Fibroblast of lung (primary cell): ENCODE measurements at regions not wholly inside any gene's neighbourhood (a gene's known extent, or its start where the extent isn't known, plus 50 kb on each side); places are given as distances from the start of the nearest gene placed in this dataset.

Source experiments
- DNase-seq, 2 donors: peaks; one replicate each; pipeline versions ENCODE4 v3.0.0 to v3.0.0-alpha.2; 2010; ENCODE audit warnings: low read depth in 2 of 2
- H2AFZ ChIP-seq: 2 replicates; pipeline ENCODE4 v1.5.1; 2012; ENCODE audit warnings: low read length, control low read depth, inconsistent platforms
- H3K27ac ChIP-seq: 2 replicates; pipeline ENCODE4 v1.5.1; 2011; ENCODE audit warnings: low read length, control low read depth; ENCODE audit not compliant: insufficient read depth
- H3K27me3 ChIP-seq: 2 replicates; pipeline ENCODE4 v1.5.1; 2011; ENCODE audit warnings: mild to moderate bottlenecking, low read length; ENCODE audit not compliant: control insufficient read depth, insufficient read depth
- H3K36me3 ChIP-seq: 2 replicates; pipeline ENCODE4 v1.5.1; 2011; ENCODE audit warnings: low read length; ENCODE audit not compliant: control insufficient read depth, insufficient read depth
- H3K4me1 ChIP-seq: 2 replicates; pipeline ENCODE4 v1.5.1; 2011; ENCODE audit warnings: low read length; ENCODE audit not compliant: control insufficient read depth, insufficient read depth; ENCODE audit errors: extremely low read depth
- H3K4me2 ChIP-seq: 2 replicates; pipeline ENCODE4 v1.5.1; 2011; ENCODE audit warnings: low read length, control low read depth; ENCODE audit not compliant: insufficient read depth; ENCODE audit errors: extremely low read depth
- H3K4me3 ChIP-seq, 4 experiments: fragments of 200-600 bp in 1 of 4; sonication (generic) in 1 of 4; replicated peaks in 1 of 4; 2 replicates each; pipeline ENCODE4 v1.5.1; 2011 to 2016; ENCODE audit warnings: low read length in 4 of 4, low read depth in 3 of 4, mild to moderate bottlenecking in 3 of 4, control low read depth in 2 of 4, inconsistent platforms in 1 of 4, mixed read lengths in 1 of 4; ENCODE audit not compliant: insufficient read depth in 1 of 4; ENCODE audit errors: control extremely low read depth in 1 of 4
- H3K79me2 ChIP-seq: 2 replicates; pipeline ENCODE4 v1.5.1; 2012; ENCODE audit warnings: mild to moderate bottlenecking, low read length, inconsistent platforms; ENCODE audit not compliant: control insufficient read depth, insufficient read depth
- H3K9ac ChIP-seq: 2 replicates; pipeline ENCODE4 v1.5.1; 2011; ENCODE audit warnings: mild to moderate bottlenecking, low read length, control low read depth; ENCODE audit not compliant: insufficient read depth
- H3K9me3 ChIP-seq: 2 replicates; pipeline ENCODE4 v1.5.1; 2012; ENCODE audit warnings: low read depth, low read length; ENCODE audit not compliant: control insufficient read depth, insufficient read depth
- H4K20me1 ChIP-seq: 2 replicates; pipeline ENCODE4 v1.5.1; 2011; ENCODE audit warnings: low read length; ENCODE audit not compliant: control insufficient read depth, insufficient read depth; ENCODE audit errors: extremely low read depth
- CTCF ChIP-seq, 2 donors: IDR thresholded peaks in 1 of 2; conservative IDR thresholded peaks in 1 of 2; 1 replicate in 1 of 2; 2 replicates in 1 of 2; pipeline ENCODE4 v1.5.1; 2011 to 2012; ENCODE audit warnings: low read length in 2 of 2, control low read depth in 1 of 2, inconsistent platforms in 1 of 2, low read depth in 1 of 2, mild to moderate bottlenecking in 1 of 2
- EZH2 ChIP-seq: IDR thresholded peaks from 2 replicates; pipeline ENCODE4 v1.5.1; 2012; ENCODE audit warnings: low read length, control low read depth, mild to moderate bottlenecking; ENCODE audit errors: missing control alignments

- TF ChIP-seq EZH2 (no peak), CTCF (conservative IDR thresholded peaks at IDR 0.05 in 1 of 2, IDR thresholded peaks at IDR 0.05 in 1 of 2; ENCODE audit: low read depth in 1 of 2, low read length in 2 of 2) (no peak)
- H3K9ac ChIP-seq: no peak overlapping the region
- no peaks in the 10 kb centered on the region for H3K9me3 ChIP-seq
- H3K4me1 ChIP-seq: no peaks in the 10 kb centered on the region
- H3K27me3 ChIP-seq: no peaks in the 10 kb centered on the region
- H2AFZ ChIP-seq: no peak overlapping the region
- H3K4me2 ChIP-seq: no peak overlapping the region
- no peak for DNase-seq
- no peak overlapping the region for H3K27ac ChIP-seq
- no peak overlapping the region for H3K4me3 ChIP-seq
- H3K36me3 ChIP-seq: no peaks in the 10 kb centered on the region
- no peaks in the 10 kb centered on the region for H3K79me2 ChIP-seq
- no peaks in the 10 kb centered on the region for H4K20me1 ChIP-seq
Measured at GRCh38 chr7:131792311-131792710, 235.9 kb upstream of the PODXL start.

GRCh38 chr7:131787101-131787500 is 230.7 kb upstream of the PODXL start:
- Histone ChIP-seq H3K36me3 (no peaks in the 10 kb centered on the region), H3K9me3 (no peaks in the 10 kb centered on the region), H3K4me2 (no peak overlapping the region), H3K9ac (no peak overlapping the region), H3K27me3 (no peaks in the 10 kb centered on the region), H2AFZ (no peak overlapping the region), H3K4me3 (no peak overlapping the region), H3K27ac (no peak overlapping the region), H4K20me1 (no peaks in the 10 kb centered on the region), H3K79me2 (no peaks in the 10 kb centered on the region), H3K4me1 (no peaks in the 10 kb centered on the region)
- DNase-seq: no peak
- TF ChIP-seq CTCF (conservative IDR thresholded peaks at IDR 0.05 in 1 of 2, IDR thresholded peaks at IDR 0.05 in 1 of 2; ENCODE audit: low read depth in 1 of 2, low read length in 2 of 2) (no peak), EZH2 (no peak)

DNA sequence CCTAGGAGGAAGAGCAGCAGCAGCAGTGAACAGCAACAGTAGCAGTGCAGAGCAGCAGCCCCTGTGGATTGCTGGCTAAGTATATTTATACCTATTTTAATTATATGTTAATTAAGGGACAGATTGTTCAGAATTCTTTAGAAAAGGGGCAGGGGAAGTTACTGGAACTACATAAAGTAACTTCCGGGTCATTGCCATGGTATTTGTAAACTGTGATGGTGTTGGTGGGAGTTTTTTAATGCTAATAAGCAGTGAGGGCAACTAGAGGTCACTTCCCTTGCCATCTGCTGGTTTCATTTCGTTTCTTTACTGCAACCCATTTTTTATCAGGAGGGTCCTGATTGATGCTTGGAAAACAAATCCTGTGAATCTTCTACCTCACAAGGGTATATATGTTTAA is 229.8 kb upstream of the PODXL start:
- TF ChIP-seq EZH2 (no peak), CTCF (conservative IDR thresholded peaks at IDR 0.05 in 1 of 2, IDR thresholded peaks at IDR 0.05 in 1 of 2; ENCODE audit: low read depth in 1 of 2, low read length in 2 of 2) (no peak)
- H2AFZ ChIP-seq: no peak overlapping the region
- no peak overlapping the region for H3K9ac ChIP-seq
- H3K9me3 ChIP-seq: no peaks in the 10 kb centered on the region
- no peaks in the 10 kb centered on the region for H4K20me1 ChIP-seq
- H3K4me1 ChIP-seq: no peaks in the 10 kb centered on the region
- no peak for DNase-seq
- no peak overlapping the region for H3K4me3 ChIP-seq
- H3K27me3 ChIP-seq: no peaks in the 10 kb centered on the region
- H3K36me3 ChIP-seq: no peaks in the 10 kb centered on the region
- no peak overlapping the region for H3K27ac ChIP-seq
- H3K79me2 ChIP-seq: no peaks in the 10 kb centered on the region
- no peak overlapping the region for H3K4me2 ChIP-seq
